Keratinocyte (primary cell): ENCODE measurements at regions not wholly inside any gene's neighbourhood (a gene's known extent, or its start where the extent isn't known, plus 50 kb on each side); places are given as distances from the start of the nearest gene placed in this dataset.

Experiments used
- CTCF ChIP-seq, 3 experiments: IDR thresholded peaks in 1 of 3; conservative IDR thresholded peaks in 1 of 3; optimal IDR thresholded peaks in 1 of 3; 2 replicates in 2 of 3; 3 replicates in 1 of 3; pipeline versions ENCODE3 to v1.5.1; 2011; ENCODE audit warnings: low read length in 3 of 3, mild to moderate bottlenecking in 3 of 3, moderate library complexity in 2 of 3, control low read depth in 1 of 3, inconsistent platforms in 1 of 3; ENCODE audit not compliant: insufficient read depth in 2 of 3; ENCODE audit errors: extremely low read depth in 1 of 3
- EZH2 ChIP-seq: IDR thresholded peaks from one replicate; pipeline ENCODE4 v1.6.1; 2012; ENCODE audit warnings: inconsistent platforms, mild to moderate bottlenecking, low read length, moderate library complexity

GRCh38 chr1:189550498-189550897, 927.2 kb downstream of the BRINP3 start:
- TF ChIP-seq CTCF (optimal IDR thresholded peaks at IDR 0.05 in 1 of 3, IDR thresholded peaks at IDR 0.05 in 1 of 3, conservative IDR thresholded peaks at IDR 0.05 in 1 of 3; ENCODE audit: extremely low read depth in 1 of 3, insufficient read depth in 2 of 3, low read length in 3 of 3) (no peak), EZH2 (no peak)
